ENCODE measurements at regions not wholly inside any gene's neighbourhood (a gene's known extent, or its start where the extent isn't known, plus 50 kb on each side); places are given as distances from the start of the nearest gene placed in this dataset.

DNA sequence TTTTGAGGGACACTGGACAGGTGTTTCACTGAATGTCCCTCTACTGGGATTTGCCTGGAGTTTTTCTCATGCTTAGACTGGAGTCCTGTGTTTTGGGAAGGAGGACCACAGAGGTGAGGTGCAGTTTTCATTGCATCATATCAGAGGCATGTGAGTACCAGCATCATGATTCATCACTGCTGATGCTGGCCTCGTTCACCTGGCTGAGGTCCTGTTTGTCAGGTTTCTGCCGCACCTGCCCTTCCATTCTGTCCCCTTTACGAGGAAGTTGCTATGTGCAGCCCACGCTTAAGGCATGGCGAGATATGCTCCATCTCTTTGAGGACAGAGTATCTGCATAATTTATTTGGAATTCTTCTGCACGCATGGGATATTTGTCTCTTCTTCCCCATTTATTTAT, 162.1 kb downstream of the TENT4A start:
- TF ChIP-seq CTCF (IDR thresholded peaks at IDR 0.05; ENCODE audit: insufficient read depth, low read length, poor library complexity, severe bottlenecking), result no peak
- TF ChIP-seq EZH2phosphoT487 (conservative IDR thresholded peaks at IDR 0.05; ENCODE audit: low read length), result no peak

Measured in SU-DHL-6 (cell line).